ENCODE measurements at regions not wholly inside any gene's neighbourhood (a gene's known extent, or its start where the extent isn't known, plus 50 kb on each side); places are given as distances from the start of the nearest gene placed in this dataset.
"Not testable (repeated sequence)": the region's sequence is repeated elsewhere in the genome, so short reads cannot be mapped to it uniquely, and the experiment has no call there.

GRCh38 chr10:100642295-100642994 is 102.9 kb upstream of the PAX2 start:
- DNase-seq: no peak

GRCh38 chr10:100645091-100645490 is 100.3 kb upstream of the PAX2 start:
- DNase-seq: no peak

- no peak for DNase-seq
Measured at GRCh38 chr10:100645613-100646392, 99.6 kb upstream of the PAX2 start.

GRCh38 chr10:100647928-100648327 is 97.5 kb upstream of the PAX2 start:
- DNase-seq: no peak

GRCh38 chr10:100650693-100651092 is 94.7 kb upstream of the PAX2 start:
- no peak for DNase-seq

GRCh38 chr10:100651099-100651498 is 94.3 kb upstream of the PAX2 start:
- not testable (repeated sequence) for DNase-seq

- DNase-seq: no peak
Measured at GRCh38 chr10:100651916-100652315, 93.5 kb upstream of the PAX2 start.

GRCh38 chr10:100652406-100653135 is 92.8 kb upstream of the PAX2 start:
- no peak for DNase-seq

GRCh38 chr10:100653238-100653956 is 92.0 kb upstream of the PAX2 start:
- no peak for DNase-seq

- peak; percentile 71 for DNase-seq
Measured at GRCh38 chr10:100653957-100654781, 91.2 kb upstream of the PAX2 start.

GRCh38 chr10:100654782-100655325 is 90.5 kb upstream of the PAX2 start:
- DNase-seq: peak; percentile 73

GRCh38 chr10:100655326-100655759 is 90.0 kb upstream of the PAX2 start:
- DNase-seq: no peak

GRCh38 chr10:100655760-100656421 is 89.5 kb upstream of the PAX2 start:
- DNase-seq: no peak

- DNase-seq: no peak
Measured at GRCh38 chr10:100656454-100656853, 88.9 kb upstream of the PAX2 start.

- no peak for DNase-seq
Measured at GRCh38 chr10:100658269-100658668, 87.1 kb upstream of the PAX2 start.

- no peak for DNase-seq
Measured at GRCh38 chr10:100659361-100660098, 85.9 kb upstream of the PAX2 start.

- no peak for DNase-seq
Measured at GRCh38 chr10:100660365-100660764, 85.0 kb upstream of the PAX2 start.

- no peak for DNase-seq
Measured at GRCh38 chr10:100660945-100661344, 84.4 kb upstream of the PAX2 start.

- no peak for DNase-seq
Measured at GRCh38 chr10:100661520-100661919, 83.9 kb upstream of the PAX2 start.

GRCh38 chr10:100662067-100662466 is 83.3 kb upstream of the PAX2 start:
- no peak for DNase-seq

Data from activated CD8-positive, alpha-beta memory T cell treated with anti-CD3 and anti-CD28 coated beads for 24 hours (primary cell).